ENCODE measurements at regions not wholly inside any gene's neighbourhood (a gene's known extent, or its start where the extent isn't known, plus 50 kb on each side); places are given as distances from the start of the nearest gene placed in this dataset.
"Not testable (repeated sequence)": the region's sequence is repeated elsewhere in the genome, so short reads cannot be mapped to it uniquely, and the experiment has no call there.

- Histone ChIP-seq H3K4me1 (ENCODE audit: insufficient read depth, insufficient read length) (no peaks in the 10 kb centered on the region), H3K9ac (ENCODE audit: insufficient read length, low read depth) (no peak overlapping the region), H3K36me3 (ENCODE audit: insufficient read depth, insufficient read length, low read length) (no peaks in the 10 kb centered on the region), H3K4me3 (ENCODE audit: insufficient read length, low read depth) (no peak overlapping the region), H3K27me3 (ENCODE audit: insufficient read depth, insufficient read length) (no peaks in the 10 kb centered on the region), H3K9me3 (ENCODE audit: insufficient read depth, low read length) (peaks cover 8% of the 10 kb centered on the region)
- TF ChIP-seq YY1 (IDR thresholded peaks at IDR 0.05; ENCODE audit: insufficient read depth, insufficient read length) (no peak), ZNF274 (IDR thresholded peaks at IDR 0.05; ENCODE audit: low read depth, low read length) (no peak), SUZ12 (IDR thresholded peaks at IDR 0.05; ENCODE audit: extremely low read depth, insufficient read depth, insufficient read length) (no peak)
- DNase-seq (ENCODE audit: low read depth, low spot score): no peak
Measured at GRCh38 chr3:28155631-28156030, 85.8 kb upstream of the CMC1 start.

GRCh38 chr3:28156599-28156998 lies 84.8 kb upstream of the CMC1 start:
- H3K36me3 ChIP-seq (ENCODE audit: insufficient read depth, insufficient read length, low read length); H3K4me1 ChIP-seq (ENCODE audit: insufficient read depth, insufficient read length): not testable (repeated sequence)

GRCh38 chr3:28171962-28172361 lies 69.5 kb upstream of the CMC1 start:
- no peaks in the 10 kb centered on the region for H3K4me1 ChIP-seq (ENCODE audit: insufficient read depth, insufficient read length)
- TF ChIP-seq YY1 (IDR thresholded peaks at IDR 0.05; ENCODE audit: insufficient read depth, insufficient read length): no peak
- TF ChIP-seq ZNF274 (IDR thresholded peaks at IDR 0.05; ENCODE audit: low read depth, low read length): no peak
- TF ChIP-seq SUZ12 (IDR thresholded peaks at IDR 0.05; ENCODE audit: extremely low read depth, insufficient read depth, insufficient read length): no peak
- H3K27me3 ChIP-seq (ENCODE audit: insufficient read depth, insufficient read length): no peaks in the 10 kb centered on the region
- no peaks in the 10 kb centered on the region for H3K36me3 ChIP-seq (ENCODE audit: insufficient read depth, insufficient read length, low read length)
- H3K4me3 ChIP-seq (ENCODE audit: insufficient read length, low read depth): no peak overlapping the region
- H3K9me3 ChIP-seq (ENCODE audit: insufficient read depth, low read length): no peaks in the 10 kb centered on the region
- no peak for DNase-seq (ENCODE audit: low read depth, low spot score)
- H3K9ac ChIP-seq (ENCODE audit: insufficient read length, low read depth): no peak overlapping the region

More at GRCh38 chr3:28156599-28156998, 84.8 kb upstream of the CMC1 start:
- H3K4me3 ChIP-seq (ENCODE audit: insufficient read length, low read depth); DNase-seq (ENCODE audit: low read depth, low spot score); H3K9ac ChIP-seq (ENCODE audit: insufficient read length, low read depth); H3K9me3 ChIP-seq (ENCODE audit: insufficient read depth, low read length); H3K27me3 ChIP-seq (ENCODE audit: insufficient read depth, insufficient read length): not testable (repeated sequence)

DNA sequence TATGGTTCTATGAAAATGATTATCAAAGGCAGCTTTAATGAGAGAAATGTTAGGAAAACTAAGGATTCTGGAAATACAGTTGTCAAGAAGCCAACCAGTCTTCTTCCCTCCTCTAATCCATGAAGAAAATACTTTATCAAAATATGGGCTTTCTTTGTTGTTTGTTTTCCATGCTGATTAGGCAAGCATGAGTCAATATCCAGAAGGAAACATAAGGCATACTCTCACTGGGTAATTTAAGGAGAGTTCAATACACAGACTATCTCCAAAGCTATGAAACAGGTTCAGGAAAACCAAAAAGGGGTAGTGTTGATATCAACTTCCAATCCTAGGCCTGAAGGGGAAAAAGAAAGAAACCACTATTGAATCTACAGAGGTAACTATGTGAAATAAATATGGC lies 68.7 kb upstream of the CMC1 start:
- TF ChIP-seq YY1 (IDR thresholded peaks at IDR 0.05; ENCODE audit: insufficient read depth, insufficient read length) (no peak), SUZ12 (IDR thresholded peaks at IDR 0.05; ENCODE audit: extremely low read depth, insufficient read depth, insufficient read length) (no peak), ZNF274 (IDR thresholded peaks at IDR 0.05; ENCODE audit: low read depth, low read length) (no peak)
- Histone ChIP-seq H3K9ac (ENCODE audit: insufficient read length, low read depth) (no peak overlapping the region), H3K9me3 (ENCODE audit: insufficient read depth, low read length) (no peaks in the 10 kb centered on the region), H3K4me3 (ENCODE audit: insufficient read length, low read depth) (no peak overlapping the region), H3K4me1 (ENCODE audit: insufficient read depth, insufficient read length) (no peaks in the 10 kb centered on the region), H3K36me3 (ENCODE audit: insufficient read depth, insufficient read length, low read length) (no peaks in the 10 kb centered on the region), H3K27me3 (ENCODE audit: insufficient read depth, insufficient read length) (no peaks in the 10 kb centered on the region)
- DNase-seq (ENCODE audit: low read depth, low spot score): no peak

GRCh38 chr3:28173836-28174235 lies 67.6 kb upstream of the CMC1 start:
- no peaks in the 10 kb centered on the region for H3K36me3 ChIP-seq (ENCODE audit: insufficient read depth, insufficient read length, low read length)
- no peaks in the 10 kb centered on the region for H3K9me3 ChIP-seq (ENCODE audit: insufficient read depth, low read length)
- no peak overlapping the region for H3K4me3 ChIP-seq (ENCODE audit: insufficient read length, low read depth)
- H3K9ac ChIP-seq (ENCODE audit: insufficient read length, low read depth): no peak overlapping the region
- H3K27me3 ChIP-seq (ENCODE audit: insufficient read depth, insufficient read length): no peaks in the 10 kb centered on the region
- TF ChIP-seq ZNF274 (IDR thresholded peaks at IDR 0.05; ENCODE audit: low read depth, low read length): no peak
- no peak for TF ChIP-seq SUZ12 (IDR thresholded peaks at IDR 0.05; ENCODE audit: extremely low read depth, insufficient read depth, insufficient read length)
- no peak for TF ChIP-seq YY1 (IDR thresholded peaks at IDR 0.05; ENCODE audit: insufficient read depth, insufficient read length)
- H3K4me1 ChIP-seq (ENCODE audit: insufficient read depth, insufficient read length): no peaks in the 10 kb centered on the region
- DNase-seq (ENCODE audit: low read depth, low spot score): no peak

DNA sequence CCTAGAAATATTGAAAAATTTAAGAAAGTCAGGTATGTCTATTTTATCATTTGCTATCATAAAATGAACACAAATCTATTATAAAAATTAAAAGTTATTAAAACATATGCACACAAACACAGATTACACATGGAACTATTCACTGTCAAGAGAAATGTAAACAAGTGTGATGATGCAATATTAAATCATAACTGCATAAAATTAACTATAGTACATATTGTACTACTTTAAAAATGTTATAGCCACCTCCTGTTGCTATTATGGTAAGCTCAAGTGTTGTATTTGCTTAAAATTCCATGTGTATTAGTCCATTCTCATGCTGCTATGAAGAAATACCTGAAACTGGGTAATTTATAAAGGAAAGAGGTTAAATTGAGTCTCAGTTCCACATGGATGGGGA lies 54.7 kb upstream of the CMC1 start:
- Histone ChIP-seq H3K4me1 (ENCODE audit: insufficient read depth, insufficient read length) (no peaks in the 10 kb centered on the region), H3K27me3 (ENCODE audit: insufficient read depth, insufficient read length) (no peaks in the 10 kb centered on the region), H3K4me3 (ENCODE audit: insufficient read length, low read depth) (no peak overlapping the region), H3K9me3 (ENCODE audit: insufficient read depth, low read length) (no peaks in the 10 kb centered on the region), H3K36me3 (ENCODE audit: insufficient read depth, insufficient read length, low read length) (no peaks in the 10 kb centered on the region), H3K9ac (ENCODE audit: insufficient read length, low read depth) (no peak overlapping the region)
- DNase-seq (ENCODE audit: low read depth, low spot score): no peak
- TF ChIP-seq ZNF274 (IDR thresholded peaks at IDR 0.05; ENCODE audit: low read depth, low read length) (no peak), YY1 (IDR thresholded peaks at IDR 0.05; ENCODE audit: insufficient read depth, insufficient read length) (no peak), SUZ12 (IDR thresholded peaks at IDR 0.05; ENCODE audit: extremely low read depth, insufficient read depth, insufficient read length) (no peak)

DNA sequence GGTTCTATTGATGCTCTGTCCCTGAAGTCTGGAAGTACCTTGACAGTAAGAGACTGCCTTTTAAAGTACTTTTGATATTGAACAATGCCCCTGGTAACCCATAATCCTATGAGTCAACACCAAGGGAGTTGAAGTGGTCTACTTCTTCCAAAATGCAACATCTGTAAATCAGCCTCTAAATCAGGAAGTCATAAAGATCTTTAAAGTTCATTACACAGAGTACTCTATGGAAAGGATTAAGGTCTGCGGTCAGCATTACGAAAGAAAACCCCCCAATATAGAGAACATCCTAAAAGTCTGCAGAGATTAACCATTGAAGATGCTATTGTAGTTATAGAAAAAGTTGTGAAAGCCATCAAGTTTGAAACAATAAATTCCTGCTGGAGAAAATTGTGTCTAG lies 52.7 kb upstream of the CMC1 start:
- H3K4me3 ChIP-seq (ENCODE audit: insufficient read length, low read depth): no peak overlapping the region
- H3K36me3 ChIP-seq (ENCODE audit: insufficient read depth, insufficient read length, low read length): no peaks in the 10 kb centered on the region
- no peak for TF ChIP-seq ZNF274 (IDR thresholded peaks at IDR 0.05; ENCODE audit: low read depth, low read length)
- no peak for TF ChIP-seq SUZ12 (IDR thresholded peaks at IDR 0.05; ENCODE audit: extremely low read depth, insufficient read depth, insufficient read length)
- H3K27me3 ChIP-seq (ENCODE audit: insufficient read depth, insufficient read length): no peaks in the 10 kb centered on the region
- no peaks in the 10 kb centered on the region for H3K4me1 ChIP-seq (ENCODE audit: insufficient read depth, insufficient read length)
- no peak overlapping the region for H3K9ac ChIP-seq (ENCODE audit: insufficient read length, low read depth)
- no peak for DNase-seq (ENCODE audit: low read depth, low spot score)
- H3K9me3 ChIP-seq (ENCODE audit: insufficient read depth, low read length): no peaks in the 10 kb centered on the region

GRCh38 chr3:28191363-28191762 lies 50.1 kb upstream of the CMC1 start:
- no peak for TF ChIP-seq ZNF274 (IDR thresholded peaks at IDR 0.05; ENCODE audit: low read depth, low read length)
- no peak for TF ChIP-seq SUZ12 (IDR thresholded peaks at IDR 0.05; ENCODE audit: extremely low read depth, insufficient read depth, insufficient read length)
- TF ChIP-seq YY1 (IDR thresholded peaks at IDR 0.05; ENCODE audit: insufficient read depth, insufficient read length): no peak

More at GRCh38 chr3:28191363-28191762, 50.1 kb upstream of the CMC1 start:
- H3K9me3 ChIP-seq (ENCODE audit: insufficient read depth, low read length): no peaks in the 10 kb centered on the region
- DNase-seq (ENCODE audit: low read depth, low spot score): no peak
- H3K9ac ChIP-seq (ENCODE audit: insufficient read length, low read depth): no peak overlapping the region
- H3K36me3 ChIP-seq (ENCODE audit: insufficient read depth, insufficient read length, low read length): no peaks in the 10 kb centered on the region
- no peak overlapping the region for H3K4me3 ChIP-seq (ENCODE audit: insufficient read length, low read depth)
- H3K27me3 ChIP-seq (ENCODE audit: insufficient read depth, insufficient read length): no peaks in the 10 kb centered on the region
- H3K4me1 ChIP-seq (ENCODE audit: insufficient read depth, insufficient read length): no peaks in the 10 kb centered on the region

Data from NT2/D1 (cell line).